ENCODE measurements at regions not wholly inside any gene's neighbourhood (a gene's known extent, or its start where the extent isn't known, plus 50 kb on each side); places are given as distances from the start of the nearest gene placed in this dataset.

GRCh38 chr9:21583628-21584377 lies 101.7 kb upstream of the IFNE start:
- Histone ChIP-seq H3K4me1 (ENCODE audit: insufficient read depth, low read length) (no peaks in the 10 kb centered on the region), H3K79me2 (ENCODE audit: insufficient read depth, low read length) (no peaks in the 10 kb centered on the region), H3K4me2 (ENCODE audit: low read depth, low read length) (no peak overlapping the region), H3K4me3 (replicated peaks in 1 of 3; ENCODE audit: insufficient read depth in 1 of 3, low read depth in 2 of 3, low read length in 3 of 3) (no peak overlapping the region), H4K20me1 (ENCODE audit: insufficient read depth, low read length) (no peaks in the 10 kb centered on the region), H3K27me3 (ENCODE audit: control insufficient read depth in 1 of 2, insufficient read depth in 2 of 2, low read length in 2 of 2) (no peaks in the 10 kb centered on the region), H3K9ac (ENCODE audit: insufficient read depth, low read depth, low read length) (no peak overlapping the region), H3K9me3 (ENCODE audit: low read length) (no peaks in the 10 kb centered on the region), H2AFZ (ENCODE audit: low read length) (no peak overlapping the region), H3K36me3 (replicated peaks in 1 of 2; ENCODE audit: control insufficient read depth in 1 of 2, insufficient read depth in 2 of 2, low read length in 2 of 2) (no peaks in the 10 kb centered on the region), H3K27ac (ENCODE audit: extremely low read length, insufficient read depth, low read length) (no peak overlapping the region)
- 18% methylated on average over 3 of the region's 3 CpGs for WGBS (ENCODE audit: low lambda C conversion rate)
- no peak for TF ChIP-seq HMGXB4 (CRISPR knock-in tag; IDR thresholded peaks at IDR 0.05; ENCODE audit: borderline replicate concordance in 1 of 2, low read depth in 1 of 2)
- POLR2A ChIA-PET: no interaction called here
- no TSS peak for BruUV-seq (replicated peaks)
- no peak for ATAC-seq
- in situ Hi-C loops (cut with HindIII; ENCODE audit: extremely low pct_ligation_motif_present, low pct_unique_long_range_greater_than_20kb): no loop called here
- intact Hi-C loops (cut with micrococcal nuclease; ENCODE audit: unreplicated experiment): no loop called here
- no peak for DNase-seq (ENCODE audit: low spot score)
- CTCF ChIA-PET (ENCODE audit: low intra/inter-chr PET ratio, low total read pairs): no interaction called here
- FAIRE-seq: no peak

DNA sequence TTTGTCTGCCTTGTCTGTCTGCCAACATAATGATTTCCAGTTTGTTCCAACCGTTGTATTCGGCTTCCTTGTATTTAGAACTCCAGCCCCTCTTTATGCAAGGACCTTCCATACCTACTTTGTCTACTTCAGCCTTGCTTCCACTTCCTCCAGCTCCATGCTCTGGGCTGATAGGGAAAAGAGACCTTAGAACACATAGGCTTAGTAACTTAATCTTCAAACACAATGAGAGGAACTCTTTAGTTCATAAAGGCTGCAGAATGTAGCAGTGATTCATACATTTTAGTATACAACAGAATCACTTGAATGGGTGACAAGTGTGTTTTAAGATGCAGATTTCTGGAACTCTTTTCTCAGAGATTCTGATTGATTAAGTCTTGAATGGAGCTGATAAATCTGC lies 102.8 kb upstream of the IFNE start:
- no peak overlapping the region for H2AFZ ChIP-seq (ENCODE audit: low read length)
- no peak overlapping the region for H3K9ac ChIP-seq (ENCODE audit: insufficient read depth, low read depth, low read length)
- no peaks in the 10 kb centered on the region for H3K79me2 ChIP-seq (ENCODE audit: insufficient read depth, low read length)
- TF ChIP-seq ZBTB26 (CRISPR knock-in tag; IDR thresholded peaks at IDR 0.05; ENCODE audit: borderline replicate concordance) (no peak), PCBP1 (IDR thresholded peaks at IDR 0.05; ENCODE audit: borderline replicate concordance, low read depth, low read length) (no peak), ZNF724P (CRISPR knock-in tag; IDR thresholded peaks at IDR 0.05; ENCODE audit: borderline replicate concordance) (no peak), ZNF3 (CRISPR knock-in tag; IDR thresholded peaks at IDR 0.05) (no peak), HDAC2 (CRISPR knock-in tag; IDR thresholded peaks at IDR 0.05) (no peak), BCL6 (CRISPR knock-in tag; IDR thresholded peaks at IDR 0.05) (no peak), CBX5 (CRISPR knock-in tag; IDR thresholded peaks at IDR 0.05; ENCODE audit: borderline replicate concordance) (no peak), CENPBD1 (CRISPR knock-in tag; IDR thresholded peaks at IDR 0.05; ENCODE audit: borderline replicate concordance, low read depth) (no peak), JDP2 (CRISPR knock-in tag; IDR thresholded peaks at IDR 0.05; ENCODE audit: borderline replicate concordance) (no peak), ZNF431 (CRISPR knock-in tag; IDR thresholded peaks at IDR 0.05; ENCODE audit: borderline replicate concordance, low read depth) (no peak), ZSCAN31 (CRISPR knock-in tag; IDR thresholded peaks at IDR 0.05; ENCODE audit: low read depth) (no peak), SNRNP70 (IDR thresholded peaks at IDR 0.05; ENCODE audit: low read depth, low read length) (no peak), ZNF558 (CRISPR knock-in tag; IDR thresholded peaks at IDR 0.05; ENCODE audit: borderline replicate concordance) (no peak), ZFY (CRISPR knock-in tag; IDR thresholded peaks at IDR 0.05) (no peak), ZNF350 (CRISPR knock-in tag; IDR thresholded peaks at IDR 0.05; ENCODE audit: borderline replicate concordance, low read depth) (no peak)
- no peak overlapping the region for H3K27ac ChIP-seq (ENCODE audit: extremely low read length, insufficient read depth, low read length)
- 2% methylated on average over 2 of the region's 2 CpGs for WGBS (ENCODE audit: low lambda C conversion rate)
- H3K4me3 ChIP-seq (replicated peaks in 1 of 3; ENCODE audit: insufficient read depth in 1 of 3, low read depth in 2 of 3, low read length in 3 of 3): no peak overlapping the region
- in situ Hi-C loops (cut with HindIII; ENCODE audit: extremely low pct_ligation_motif_present, low pct_unique_long_range_greater_than_20kb): no loop called here
- DNase-seq (ENCODE audit: low spot score): no peak
- no peaks in the 10 kb centered on the region for H3K4me1 ChIP-seq (ENCODE audit: insufficient read depth, low read length)
- intact Hi-C loops (cut with micrococcal nuclease; ENCODE audit: unreplicated experiment): no loop called here
- ChIA-PET CTCF (ENCODE audit: low intra/inter-chr PET ratio, low total read pairs) (no interaction called here), POLR2A (no interaction called here)
- FAIRE-seq: no peak
- no peaks in the 10 kb centered on the region for H3K9me3 ChIP-seq (ENCODE audit: low read length)
- H4K20me1 ChIP-seq (ENCODE audit: insufficient read depth, low read length): no peaks in the 10 kb centered on the region
- ATAC-seq: no peak
- no peaks in the 10 kb centered on the region for H3K36me3 ChIP-seq (replicated peaks in 1 of 2; ENCODE audit: control insufficient read depth in 1 of 2, insufficient read depth in 2 of 2, low read length in 2 of 2)
- H3K27me3 ChIP-seq (ENCODE audit: control insufficient read depth in 1 of 2, insufficient read depth in 2 of 2, low read length in 2 of 2): no peaks in the 10 kb centered on the region
- no peak overlapping the region for H3K4me2 ChIP-seq (ENCODE audit: low read depth, low read length)
- no TSS peak for BruUV-seq (replicated peaks)

All from HepG2 (cell line).